Stimulated activated CD4-positive, alpha-beta T cell treated with anti-CD3 and anti-CD28 coated beads, Interleukin-12 subunit alpha, Interleukin-12 subunit beta, amount 100 ng/mL, for 4 hours (primary cell): ENCODE measurements at regions not wholly inside any gene's neighbourhood (a gene's known extent, or its start where the extent isn't known, plus 50 kb on each side); places are given as distances from the start of the nearest gene placed in this dataset.

Experiments
- DNase-seq: peaks from one replicate; pipeline ENCODE4 v3.0.0-alpha.2; 2020

GRCh38 chr18:25805939-25806338, 284.5 kb downstream of the SS18 start:
- no peak for DNase-seq

- no peak for DNase-seq
Observed at GRCh38 chr18:25805323-25805722, 285.1 kb downstream of the SS18 start.

GRCh38 chr18:25799231-25799630, 291.2 kb downstream of the SS18 start:
- no peak for DNase-seq

GRCh38 chr18:25798046-25798445, 292.4 kb downstream of the SS18 start:
- DNase-seq: no peak

- DNase-seq: no peak
Observed at GRCh38 chr18:25795213-25795612, 295.2 kb downstream of the SS18 start.

- no peak for DNase-seq
Observed at GRCh38 chr18:25787276-25787675, 303.1 kb downstream of the SS18 start.

- no peak for DNase-seq
Observed at GRCh38 chr18:25786758-25787157, 303.7 kb downstream of the SS18 start.

- no peak for DNase-seq
Observed at GRCh38 chr18:25780105-25780504, 310.3 kb downstream of the SS18 start.

GRCh38 chr18:25771796-25772195, 318.6 kb downstream of the SS18 start:
- DNase-seq: no peak

- DNase-seq: no peak
Observed at GRCh38 chr18:25764777-25765176, 325.6 kb downstream of the SS18 start.

GRCh38 chr18:25759111-25759510, 331.3 kb downstream of the SS18 start:
- no peak for DNase-seq

GRCh38 chr18:25743646-25744151, 346.7 kb downstream of the SS18 start:
- DNase-seq: no peak

- no peak for DNase-seq
Observed at GRCh38 chr18:25739376-25739775, 351.0 kb downstream of the SS18 start.

- no peak for DNase-seq
Observed at GRCh38 chr18:25737710-25738311, 352.6 kb downstream of the SS18 start.

- DNase-seq: no peak
Observed at GRCh38 chr18:25736516-25736915, 353.9 kb downstream of the SS18 start.

GRCh38 chr18:25735459-25735858, 355.0 kb downstream of the SS18 start:
- no peak for DNase-seq

GRCh38 chr18:25734336-25734735, 356.1 kb downstream of the SS18 start:
- no peak for DNase-seq

- DNase-seq: no peak
Observed at GRCh38 chr18:25732862-25733261, 357.6 kb downstream of the SS18 start.

GRCh38 chr18:25729072-25729471, 361.3 kb downstream of the SS18 start:
- DNase-seq: no peak

- no peak for DNase-seq
Observed at GRCh38 chr18:25727281-25727985, 363.0 kb downstream of the SS18 start.

- DNase-seq: no peak
Observed at GRCh38 chr18:25726298-25726697, 364.1 kb downstream of the SS18 start.

GRCh38 chr18:25725501-25725900, 364.9 kb downstream of the SS18 start:
- DNase-seq: no peak

GRCh38 chr18:25724997-25725396, 365.4 kb downstream of the SS18 start:
- no peak for DNase-seq

GRCh38 chr18:25724121-25724520, 366.3 kb downstream of the SS18 start:
- no peak for DNase-seq

GRCh38 chr18:25713103-25713502, 361.1 kb upstream of the ZNF521 start:
- no peak for DNase-seq
